WERI-Rb-1 (cell line): ENCODE measurements at regions not wholly inside any gene's neighbourhood (a gene's known extent, or its start where the extent isn't known, plus 50 kb on each side); places are given as distances from the start of the nearest gene placed in this dataset.

Experiments used
- DNase-seq: peaks from one replicate; pipeline ENCODE4 v3.0.0-alpha.2; 2020
- H3K27ac ChIP-seq: fragments of 250-450 bp; sonication (Bioruptor Pico); 2 replicates; pipeline ENCODE4 v1.5.1; 2020; ENCODE audit warnings: mild to moderate bottlenecking, moderate library complexity
- H3K27me3 ChIP-seq: fragments of 250-450 bp; sonication (Bioruptor Pico); 2 replicates; pipeline ENCODE4 v1.5.1; 2021; ENCODE audit warnings: mild to moderate bottlenecking, low read depth, moderate library complexity; ENCODE audit not compliant: insufficient read depth, severe bottlenecking
- H3K36me3 ChIP-seq: fragments of 250-450 bp; sonication (Bioruptor Pico); 2 replicates; pipeline ENCODE4 v1.5.1; 2020; ENCODE audit warnings: mild to moderate bottlenecking, moderate library complexity
- H3K4me3 ChIP-seq: 2 replicates; pipeline ENCODE4 v1.5.1; 2011; ENCODE audit warnings: low read depth, mild to moderate bottlenecking, control low read depth, low read length
- H3K9me3 ChIP-seq: fragments of 250-450 bp; sonication (Bioruptor Pico); 2 replicates; pipeline ENCODE4 v1.5.1; 2021; ENCODE audit warnings: mild to moderate bottlenecking, moderate library complexity; ENCODE audit not compliant: severe bottlenecking
- TF ChIP-seq, protein P1 (sequence below): IDR thresholded peaks from 2 replicates; pipeline ENCODE4 v1.5.1; 2011; ENCODE audit warnings: low read depth, mild to moderate bottlenecking, control low read depth, inconsistent platforms, low read length

DNA sequence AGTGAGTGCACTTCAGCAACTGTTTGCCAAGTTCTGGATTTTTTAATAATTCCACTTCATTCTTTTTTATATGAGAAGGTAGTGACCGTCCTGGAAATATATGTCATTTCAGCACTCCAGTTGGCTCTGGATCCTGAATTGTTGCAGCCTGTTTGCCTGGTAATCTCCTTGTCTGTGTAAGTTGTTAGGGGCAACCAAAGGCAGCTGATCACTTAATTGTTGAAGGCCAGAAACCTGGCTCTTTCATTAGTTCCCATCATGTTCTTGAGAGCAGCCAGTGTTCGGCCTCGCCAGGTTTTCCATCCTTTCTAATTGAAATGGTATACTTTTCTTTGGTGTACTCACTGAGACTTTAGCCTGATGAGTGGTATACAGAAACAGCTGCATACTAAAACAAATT is 168.6 kb downstream of the SOX2 start:
- H3K27ac ChIP-seq: no peak overlapping the region
- TF ChIP-seq, protein P1, sequence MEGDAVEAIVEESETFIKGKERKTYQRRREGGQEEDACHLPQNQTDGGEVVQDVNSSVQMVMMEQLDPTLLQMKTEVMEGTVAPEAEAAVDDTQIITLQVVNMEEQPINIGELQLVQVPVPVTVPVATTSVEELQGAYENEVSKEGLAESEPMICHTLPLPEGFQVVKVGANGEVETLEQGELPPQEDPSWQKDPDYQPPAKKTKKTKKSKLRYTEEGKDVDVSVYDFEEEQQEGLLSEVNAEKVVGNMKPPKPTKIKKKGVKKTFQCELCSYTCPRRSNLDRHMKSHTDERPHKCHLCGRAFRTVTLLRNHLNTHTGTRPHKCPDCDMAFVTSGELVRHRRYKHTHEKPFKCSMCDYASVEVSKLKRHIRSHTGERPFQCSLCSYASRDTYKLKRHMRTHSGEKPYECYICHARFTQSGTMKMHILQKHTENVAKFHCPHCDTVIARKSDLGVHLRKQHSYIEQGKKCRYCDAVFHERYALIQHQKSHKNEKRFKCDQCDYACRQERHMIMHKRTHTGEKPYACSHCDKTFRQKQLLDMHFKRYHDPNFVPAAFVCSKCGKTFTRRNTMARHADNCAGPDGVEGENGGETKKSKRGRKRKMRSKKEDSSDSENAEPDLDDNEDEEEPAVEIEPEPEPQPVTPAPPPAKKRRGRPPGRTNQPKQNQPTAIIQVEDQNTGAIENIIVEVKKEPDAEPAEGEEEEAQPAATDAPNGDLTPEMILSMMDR: no peak
- no peak overlapping the region for H3K4me3 ChIP-seq
- no peaks in the 10 kb centered on the region for H3K9me3 ChIP-seq
- no peaks in the 10 kb centered on the region for H3K36me3 ChIP-seq
- no peak for DNase-seq
- H3K27me3 ChIP-seq: peaks cover 43% of the 10 kb centered on the region

DNA sequence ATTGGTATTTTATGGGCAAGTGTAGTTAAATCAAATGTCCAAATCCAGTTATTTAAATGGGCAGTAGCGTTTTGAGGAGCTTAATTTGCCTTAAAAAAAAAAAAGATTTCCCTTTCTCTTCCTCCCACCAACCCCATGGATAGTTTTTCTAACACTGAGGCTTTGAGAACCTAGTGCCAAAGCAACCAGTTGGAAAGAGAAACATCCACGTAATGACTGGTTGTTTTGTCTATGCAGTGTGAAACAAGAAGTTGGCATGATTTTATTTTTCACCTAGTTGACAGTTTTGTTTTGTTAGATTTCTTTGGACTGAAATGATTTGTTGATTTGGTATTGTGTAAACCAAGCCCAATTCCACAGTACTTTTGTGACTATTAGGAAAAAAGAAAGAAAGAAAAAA is 170.0 kb downstream of the SOX2 start:
- no peaks in the 10 kb centered on the region for H3K36me3 ChIP-seq
- no peak overlapping the region for H3K27ac ChIP-seq
- H3K9me3 ChIP-seq: no peaks in the 10 kb centered on the region
- H3K27me3 ChIP-seq: peaks cover 46% of the 10 kb centered on the region
- H3K4me3 ChIP-seq: no peak overlapping the region
- TF ChIP-seq, protein P1: no peak
- no peak for DNase-seq

DNA sequence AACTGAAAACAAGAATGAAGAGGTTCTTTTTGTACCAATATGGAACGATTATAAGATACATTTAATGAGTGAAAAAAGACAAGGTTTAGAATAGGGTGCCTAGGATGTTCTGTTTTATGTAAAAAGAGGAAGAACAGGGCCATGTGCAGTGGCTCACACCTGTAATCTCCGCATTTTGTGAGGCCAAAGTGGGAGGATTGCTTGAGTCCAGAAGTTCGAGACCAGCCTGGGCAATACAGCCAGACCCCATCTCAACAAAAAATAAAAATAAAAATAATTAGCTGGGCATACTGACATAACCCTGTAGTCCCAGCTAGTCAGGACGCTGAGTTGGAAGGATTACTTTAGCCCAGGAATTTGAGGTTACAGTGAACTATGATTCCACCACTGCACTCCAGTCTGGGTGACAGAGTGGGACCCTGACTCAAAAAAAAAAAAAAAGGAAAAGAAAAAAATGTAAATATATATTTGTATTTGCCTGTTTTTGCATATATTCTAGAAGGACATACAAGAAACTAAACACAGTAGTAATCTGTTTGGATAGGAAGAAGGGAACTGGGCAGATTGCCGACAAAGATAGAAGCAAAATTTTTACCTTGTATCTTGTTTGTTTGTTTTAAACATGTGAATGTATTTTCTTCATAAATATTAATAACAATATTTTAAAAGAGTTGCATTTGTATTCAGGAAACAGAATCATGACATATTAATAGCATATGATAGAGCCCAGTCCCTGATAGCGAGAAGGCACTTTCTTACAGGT is 174.3 kb downstream of the SOX2 start:
- TF ChIP-seq, protein P1: no peak
- no peaks in the 10 kb centered on the region for H3K36me3 ChIP-seq
- no peak overlapping the region for H3K4me3 ChIP-seq
- H3K27ac ChIP-seq: no peak overlapping the region
- no peaks in the 10 kb centered on the region for H3K9me3 ChIP-seq
- H3K27me3 ChIP-seq: peaks cover 61% of the 10 kb centered on the region
- DNase-seq: no peak

DNA sequence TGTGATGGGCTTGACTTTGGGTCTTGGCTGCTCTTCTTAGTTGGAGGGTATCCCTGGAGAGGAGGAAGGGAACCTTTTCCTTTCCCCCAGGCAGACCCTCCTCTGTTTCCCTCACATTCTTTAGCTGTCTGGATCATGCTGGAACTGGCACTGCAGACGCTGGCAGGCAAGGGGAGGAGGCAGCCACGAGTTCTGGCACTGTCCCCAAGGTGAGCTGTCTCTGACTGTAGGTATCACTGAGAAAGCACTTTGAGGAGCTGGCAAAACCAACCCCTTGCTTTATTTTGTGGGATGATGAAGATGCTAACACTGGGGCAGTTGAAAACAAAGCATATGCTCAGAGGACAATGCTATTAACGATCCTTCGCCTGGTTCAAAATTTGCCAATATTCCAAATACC is 175.0 kb downstream of the SOX2 start:
- H3K27me3 ChIP-seq: peaks cover 63% of the 10 kb centered on the region
- no peaks in the 10 kb centered on the region for H3K9me3 ChIP-seq
- no peak overlapping the region for H3K4me3 ChIP-seq
- TF ChIP-seq, protein P1: no peak
- DNase-seq: no peak
- H3K36me3 ChIP-seq: no peaks in the 10 kb centered on the region
- H3K27ac ChIP-seq: no peak overlapping the region

DNA sequence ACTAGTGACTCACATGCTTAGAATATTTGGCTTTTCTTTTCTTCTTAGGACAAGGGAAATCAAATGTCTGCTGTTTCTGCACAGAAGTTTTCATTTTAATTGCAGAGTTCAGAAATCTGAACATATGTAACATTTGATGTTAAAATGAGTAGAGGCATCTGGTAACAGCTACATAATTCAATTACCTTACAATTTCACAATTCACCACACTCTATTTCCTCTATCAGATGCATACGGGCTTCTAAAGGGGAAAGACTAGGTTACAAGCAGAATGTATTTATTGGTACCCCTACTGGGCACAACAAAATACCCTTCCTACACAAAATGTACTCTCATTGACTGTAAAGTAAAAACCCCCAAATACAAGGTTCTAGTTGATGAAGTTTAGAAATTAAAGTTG is 176.0 kb downstream of the SOX2 start:
- no peaks in the 10 kb centered on the region for H3K9me3 ChIP-seq

More for the DNA sequence above, 176.0 kb downstream of the SOX2 start:
- Histone ChIP-seq H3K36me3 (no peaks in the 10 kb centered on the region), H3K27ac (no peak overlapping the region), H3K4me3 (no peak overlapping the region), H3K27me3 (peaks cover 62% of the 10 kb centered on the region)
- no peak for DNase-seq
- TF ChIP-seq, protein P1: no peak
